Right forelimb (tissue), 1 donor: ENCODE measurements at regions not wholly inside any gene's neighbourhood (a gene's known extent, or its start where the extent isn't known, plus 50 kb on each side); places are given as distances from the start of the nearest gene placed in this dataset.
"Not testable (repeated sequence)": the region's sequence is repeated elsewhere in the genome, so short reads cannot be mapped to it uniquely, and the experiment has no call there.

Experiments
- DNase-seq: peaks from one replicate; pipeline ENCODE4 v3.0.0-alpha.2; 2018

- DNase-seq = no peak
Observed at GRCh38 chr3:3433711-3434110, 254.2 kb upstream of the CRBN start.

GRCh38 chr3:3429841-3430240, 250.3 kb upstream of the CRBN start:
- DNase-seq = no peak

GRCh38 chr3:3407707-3408106, 228.2 kb upstream of the CRBN start:
- not testable (repeated sequence) for DNase-seq

GRCh38 chr3:3405131-3405530, 225.6 kb upstream of the CRBN start:
- no peak for DNase-seq

GRCh38 chr3:3403700-3404099, 224.2 kb upstream of the CRBN start:
- DNase-seq = no peak

GRCh38 chr3:3392946-3393345, 213.5 kb upstream of the CRBN start:
- no peak for DNase-seq

GRCh38 chr3:3383461-3383860, 204.0 kb upstream of the CRBN start:
- DNase-seq = no peak

- DNase-seq = no peak
Observed at GRCh38 chr3:3372210-3372777, 192.8 kb upstream of the CRBN start.

GRCh38 chr3:3368306-3368705, 188.8 kb upstream of the CRBN start:
- DNase-seq = no peak

GRCh38 chr3:3366386-3366785, 186.9 kb upstream of the CRBN start:
- DNase-seq = no peak

- no peak for DNase-seq
Observed at GRCh38 chr3:3365716-3366115, 186.2 kb upstream of the CRBN start.

- no peak for DNase-seq
Observed at GRCh38 chr3:3356846-3357245, 177.4 kb upstream of the CRBN start.

GRCh38 chr3:3355442-3355841, 176.0 kb upstream of the CRBN start:
- DNase-seq = no peak

- DNase-seq = no peak
Observed at GRCh38 chr3:3353153-3353552, 173.7 kb upstream of the CRBN start.

GRCh38 chr3:3351226-3351625, 171.7 kb upstream of the CRBN start:
- DNase-seq = no peak

GRCh38 chr3:3347056-3347455, 167.6 kb upstream of the CRBN start:
- not testable (repeated sequence) for DNase-seq

- DNase-seq = no peak
Observed at GRCh38 chr3:3346556-3346955, 167.1 kb upstream of the CRBN start.

- DNase-seq = no peak
Observed at GRCh38 chr3:3342141-3342540, 162.7 kb upstream of the CRBN start.

- no peak for DNase-seq
Observed at GRCh38 chr3:3340965-3341895, 161.7 kb upstream of the CRBN start.

- no peak for DNase-seq
Observed at GRCh38 chr3:3340526-3340925, 161.0 kb upstream of the CRBN start.

GRCh38 chr3:3335903-3336302, 156.4 kb upstream of the CRBN start:
- no peak for DNase-seq

- DNase-seq = no peak
Observed at GRCh38 chr3:3334491-3334890, 155.0 kb upstream of the CRBN start.

GRCh38 chr3:3333571-3333970, 154.1 kb upstream of the CRBN start:
- no peak for DNase-seq

GRCh38 chr3:3316521-3316920, 137.0 kb upstream of the CRBN start:
- DNase-seq = no peak

GRCh38 chr3:3315846-3316245, 136.4 kb upstream of the CRBN start:
- no peak for DNase-seq
